ENCODE measurements at regions not wholly inside any gene's neighbourhood (a gene's known extent, or its start where the extent isn't known, plus 50 kb on each side); places are given as distances from the start of the nearest gene placed in this dataset.

DNA sequence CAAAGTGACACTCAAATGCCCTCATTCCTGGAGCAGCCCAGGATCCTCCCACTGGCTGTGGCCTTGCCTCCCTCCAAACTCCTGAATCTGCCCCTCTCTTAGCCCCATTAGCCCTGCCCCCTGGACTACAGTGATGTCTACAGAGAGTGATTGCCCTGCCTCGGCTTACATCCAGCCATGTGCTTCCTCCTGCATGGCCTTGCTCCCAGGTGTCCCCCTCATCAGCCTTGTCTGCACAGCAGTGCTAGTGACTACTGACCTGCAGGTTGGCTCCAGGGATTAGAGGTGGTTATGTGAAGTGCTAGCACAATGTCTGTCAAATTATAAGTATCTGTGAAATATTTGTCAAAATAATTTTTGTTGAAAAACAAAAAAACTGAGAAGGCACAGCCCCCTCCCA lies 259.1 kb upstream of the MYT1L start:
- RAD21 ChIA-PET (ENCODE audit: low non-redundant PET in 1 of 2, low total read pairs in 2 of 2, uncharacterized antibody in 2 of 2, unreplicated experiment in 2 of 2): no interaction called here
- TF ChIP-seq EZH2phosphoT487 (IDR thresholded peaks at IDR 0.05; ENCODE audit: borderline replicate concordance) (no peak), EZH2 (IDR thresholded peaks at IDR 0.05) (no peak), POLR2A (IDR thresholded peaks at IDR 0.05; ENCODE audit: borderline replicate concordance, extremely low read depth, insufficient read depth, insufficient read length) (no peak), YY1 (IDR thresholded peaks at IDR 0.05; ENCODE audit: extremely low read depth, insufficient replicate concordance, low read depth, low read length) (no peak), CBX3 (IDR thresholded peaks at IDR 0.05; ENCODE audit: low read depth) (no peak), REST (IDR thresholded peaks at IDR 0.05; ENCODE audit: low read depth) (no peak), RAD21 (IDR thresholded peaks at IDR 0.05; ENCODE audit: low read depth) (no peak), FOSL1 (IDR thresholded peaks at IDR 0.05; ENCODE audit: low read depth) (no peak), SIN3A (IDR thresholded peaks at IDR 0.05; ENCODE audit: low read depth) (no peak), ZNF274 (IDR thresholded peaks at IDR 0.05; ENCODE audit: low read depth, low read length) (no peak), SP1 (IDR thresholded peaks at IDR 0.05; ENCODE audit: low read depth) (no peak), TCF7L2 (IDR thresholded peaks at IDR 0.05; ENCODE audit: borderline replicate concordance, extremely low read depth, insufficient read depth, insufficient read length) (no peak), SRF (IDR thresholded peaks at IDR 0.05; ENCODE audit: low read depth) (no peak)
- TF ChIP-seq, protein P1, sequence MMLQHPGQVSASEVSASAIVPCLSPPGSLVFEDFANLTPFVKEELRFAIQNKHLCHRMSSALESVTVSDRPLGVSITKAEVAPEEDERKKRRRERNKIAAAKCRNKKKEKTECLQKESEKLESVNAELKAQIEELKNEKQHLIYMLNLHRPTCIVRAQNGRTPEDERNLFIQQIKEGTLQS (IDR thresholded peaks at IDR 0.05): no peak
- TF ChIP-seq, protein P2, sequence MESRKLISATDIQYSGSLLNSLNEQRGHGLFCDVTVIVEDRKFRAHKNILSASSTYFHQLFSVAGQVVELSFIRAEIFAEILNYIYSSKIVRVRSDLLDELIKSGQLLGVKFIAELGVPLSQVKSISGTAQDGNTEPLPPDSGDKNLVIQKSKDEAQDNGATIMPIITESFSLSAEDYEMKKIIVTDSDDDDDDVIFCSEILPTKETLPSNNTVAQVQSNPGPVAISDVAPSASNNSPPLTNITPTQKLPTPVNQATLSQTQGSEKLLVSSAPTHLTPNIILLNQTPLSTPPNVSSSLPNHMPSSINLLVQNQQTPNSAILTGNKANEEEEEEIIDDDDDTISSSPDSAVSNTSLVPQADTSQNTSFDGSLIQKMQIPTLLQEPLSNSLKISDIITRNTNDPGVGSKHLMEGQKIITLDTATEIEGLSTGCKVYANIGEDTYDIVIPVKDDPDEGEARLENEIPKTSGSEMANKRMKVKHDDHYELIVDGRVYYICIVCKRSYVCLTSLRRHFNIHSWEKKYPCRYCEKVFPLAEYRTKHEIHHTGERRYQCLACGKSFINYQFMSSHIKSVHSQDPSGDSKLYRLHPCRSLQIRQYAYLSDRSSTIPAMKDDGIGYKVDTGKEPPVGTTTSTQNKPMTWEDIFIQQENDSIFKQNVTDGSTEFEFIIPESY (IDR thresholded peaks at IDR 0.05; ENCODE audit: extremely low read depth, insufficient replicate concordance, low read length): no peak
- Histone ChIP-seq H3K36me3 (ENCODE audit: control insufficient read depth in 1 of 2, insufficient read depth in 2 of 2, low read length in 2 of 2) (no peaks in the 10 kb centered on the region), H3K9me3 (ENCODE audit: control insufficient read depth in 1 of 2, insufficient read depth in 1 of 2, low read depth in 1 of 2, low read length in 2 of 2) (no peaks in the 10 kb centered on the region), H3K9me2 (ENCODE audit: insufficient read depth) (no peaks in the 10 kb centered on the region), H3K4me2 (ENCODE audit: low read length) (no peak overlapping the region), H2AFZ (ENCODE audit: low read depth, low read length, poor library complexity, severe bottlenecking) (no peak overlapping the region), H3K79me2 (ENCODE audit: insufficient read depth, low read length) (no peaks in the 10 kb centered on the region), H3K4me3 (replicated peaks in 1 of 2; ENCODE audit: low read depth in 1 of 2, low read length in 2 of 2) (no peak overlapping the region), H3K9ac (ENCODE audit: low read length) (no peak overlapping the region), H4K20me1 (ENCODE audit: insufficient read depth) (no peaks in the 10 kb centered on the region), H3K27ac (ENCODE audit: low read depth, low read length) (no peak overlapping the region), H3K27me3 (ENCODE audit: insufficient read depth, low read length) (no peaks in the 10 kb centered on the region), H3K4me1 (ENCODE audit: control insufficient read depth in 1 of 2, insufficient read depth in 2 of 2, low read length in 2 of 2) (no peaks in the 10 kb centered on the region)
- CTCF ChIA-PET: no interaction called here
- POLR2A ChIA-PET: no interaction called here
- no peak for DNase-seq (ENCODE audit: low read depth, low spot score)
- BruUV-seq (replicated peaks): no TSS peak
- intact Hi-C loops (cut with micrococcal nuclease): no loop called here
- ATAC-seq: no peak

All from HCT116 (cell line).